HG02938 (cell line): ENCODE measurements at regions not wholly inside any gene's neighbourhood (a gene's known extent, or its start where the extent isn't known, plus 50 kb on each side); places are given as distances from the start of the nearest gene placed in this dataset.
"Not testable (repeated sequence)": the region's sequence is repeated elsewhere in the genome, so short reads cannot be mapped to it uniquely, and the experiment has no call there.

Experiments
- ATAC-seq: cut with Tn5 transposase; IDR thresholded peaks from one replicate; pipeline ENCODE4 v1.9.1; 2021; ENCODE audit warnings: mild to moderate bottlenecking, moderate library complexity; ENCODE audit not compliant: unreplicated experiment

GRCh38 chr5:13350767-13351166 lies 593.7 kb downstream of the DNAH5 start:
- no peak for ATAC-seq

GRCh38 chr5:13348568-13348967 lies 595.9 kb downstream of the DNAH5 start:
- ATAC-seq, result no peak

GRCh38 chr5:13346401-13346800 lies 598.1 kb downstream of the DNAH5 start:
- ATAC-seq, result no peak

- ATAC-seq, result no peak
Observed at GRCh38 chr5:13339093-13339492, 605.4 kb downstream of the DNAH5 start.

GRCh38 chr5:13335026-13335425 lies 609.5 kb downstream of the DNAH5 start:
- not testable (repeated sequence) for ATAC-seq

GRCh38 chr5:13331585-13331984 lies 612.9 kb downstream of the DNAH5 start:
- no peak for ATAC-seq

- ATAC-seq, result no peak
Observed at GRCh38 chr5:13328316-13328715, 616.2 kb downstream of the DNAH5 start.

GRCh38 chr5:13325765-13326164 lies 618.7 kb downstream of the DNAH5 start:
- ATAC-seq, result no peak

GRCh38 chr5:13322769-13323168 lies 621.7 kb downstream of the DNAH5 start:
- no peak for ATAC-seq

- ATAC-seq, result no peak
Observed at GRCh38 chr5:13317654-13318053, 626.8 kb downstream of the DNAH5 start.

GRCh38 chr5:13316176-13316575 lies 628.3 kb downstream of the DNAH5 start:
- no peak for ATAC-seq

GRCh38 chr5:13307480-13307879 lies 637.0 kb downstream of the DNAH5 start:
- ATAC-seq, result no peak

GRCh38 chr5:13303445-13303844 lies 641.0 kb downstream of the DNAH5 start:
- ATAC-seq, result no peak

GRCh38 chr5:13278811-13279210 lies 665.7 kb downstream of the DNAH5 start:
- no peak for ATAC-seq

- ATAC-seq, result no peak
Observed at GRCh38 chr5:13278148-13278547, 666.3 kb downstream of the DNAH5 start.

- ATAC-seq, result no peak
Observed at GRCh38 chr5:13276156-13276555, 668.3 kb downstream of the DNAH5 start.

GRCh38 chr5:13263701-13264100 lies 680.8 kb downstream of the DNAH5 start:
- no peak for ATAC-seq

GRCh38 chr5:13253111-13253510 lies 691.4 kb downstream of the DNAH5 start:
- no peak for ATAC-seq

GRCh38 chr5:13252699-13253098 lies 691.8 kb downstream of the DNAH5 start:
- no peak for ATAC-seq

GRCh38 chr5:13251623-13252376 lies 692.7 kb downstream of the DNAH5 start:
- ATAC-seq, result no peak

GRCh38 chr5:13250464-13251291 lies 693.8 kb downstream of the DNAH5 start:
- ATAC-seq, result no peak

GRCh38 chr5:13249854-13250253 lies 694.6 kb downstream of the DNAH5 start:
- ATAC-seq, result no peak
